RKO (cell line): ENCODE measurements at regions not wholly inside any gene's neighbourhood (a gene's known extent, or its start where the extent isn't known, plus 50 kb on each side); places are given as distances from the start of the nearest gene placed in this dataset.

ENCODE experiments used
- DNase-seq: peaks from one replicate; pipeline ENCODE4 v3.0.0-alpha.2; 2016; ENCODE audit warnings: low spot score

DNA sequence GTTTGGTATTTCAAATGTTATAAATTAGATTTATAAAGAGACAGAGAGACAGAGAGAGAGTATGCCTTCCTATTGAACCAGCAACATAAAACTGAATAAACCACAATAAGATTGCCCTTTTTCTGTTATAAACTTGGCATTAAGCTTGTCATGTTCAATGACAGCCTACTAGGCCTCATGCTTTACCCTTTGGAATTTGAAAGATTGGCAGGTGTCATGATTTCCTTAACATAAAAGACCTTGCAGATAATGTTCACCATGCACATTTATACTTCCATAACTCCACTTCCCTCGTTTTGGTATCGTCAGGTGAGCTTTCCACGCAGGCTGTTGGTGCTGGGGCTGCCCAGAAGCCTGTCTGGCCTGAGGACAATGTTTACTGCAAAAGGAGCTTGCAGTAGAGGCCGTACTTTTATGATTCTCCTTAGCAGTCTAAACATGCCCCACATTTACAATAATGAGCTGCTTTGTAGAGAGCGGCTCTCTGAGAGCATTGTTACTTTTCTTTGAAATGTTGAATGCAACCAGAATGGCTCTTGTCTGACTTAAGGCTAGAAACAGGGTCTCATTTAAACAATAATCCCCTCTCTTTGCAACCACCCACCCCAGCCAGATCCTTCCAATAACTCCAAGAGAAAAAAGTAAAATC lies 379.1 kb upstream of the ATP5MC3 start:
- no peak for DNase-seq

DNA sequence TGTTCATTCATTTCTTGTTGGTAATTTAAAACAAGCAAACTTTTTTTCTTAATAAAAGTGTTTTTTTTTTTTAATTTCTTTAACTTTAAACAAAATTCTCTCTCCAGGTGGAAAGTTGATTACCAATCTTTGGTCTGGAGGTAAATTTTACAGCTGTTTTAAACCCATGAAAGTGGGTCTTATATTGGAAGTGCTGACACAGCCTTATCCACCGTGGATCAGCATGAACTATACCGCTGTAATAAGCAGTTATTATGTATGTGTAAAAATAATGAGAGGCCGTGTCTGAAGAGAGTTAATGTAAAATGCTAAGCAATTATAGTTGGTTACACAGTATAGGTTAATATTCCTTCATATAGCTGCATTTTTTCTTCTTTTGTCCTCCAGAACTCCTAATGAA lies 378.1 kb upstream of the ATP5MC3 start:
- no peak for DNase-seq

DNA sequence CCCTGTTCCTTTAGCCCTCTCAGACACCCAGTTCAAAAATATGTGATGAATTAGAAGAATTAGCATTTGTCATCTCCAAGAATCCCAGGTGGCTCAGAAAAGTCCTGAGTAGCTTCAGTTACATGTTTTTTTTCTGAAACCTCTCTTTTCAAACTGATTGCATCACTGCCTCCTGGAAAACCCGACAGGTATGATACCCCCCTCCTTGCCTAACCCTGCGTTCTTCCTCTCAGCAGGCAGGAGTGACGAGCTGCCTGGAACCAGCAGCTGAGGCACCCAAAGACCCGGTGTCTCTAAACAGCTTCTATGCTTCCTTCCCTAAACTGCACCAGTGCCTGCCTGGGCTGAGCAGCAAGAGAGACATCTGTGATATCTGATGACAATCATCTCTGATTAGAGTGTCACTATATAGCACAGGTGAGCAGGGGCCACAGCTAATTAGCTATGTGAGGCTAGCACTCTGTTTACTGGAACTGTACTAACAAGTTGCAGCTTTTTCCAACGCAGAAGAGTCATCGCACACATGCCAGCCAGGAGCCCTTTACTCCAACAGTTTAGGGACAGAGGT lies 376.4 kb upstream of the ATP5MC3 start:
- DNase-seq: no peak

DNA sequence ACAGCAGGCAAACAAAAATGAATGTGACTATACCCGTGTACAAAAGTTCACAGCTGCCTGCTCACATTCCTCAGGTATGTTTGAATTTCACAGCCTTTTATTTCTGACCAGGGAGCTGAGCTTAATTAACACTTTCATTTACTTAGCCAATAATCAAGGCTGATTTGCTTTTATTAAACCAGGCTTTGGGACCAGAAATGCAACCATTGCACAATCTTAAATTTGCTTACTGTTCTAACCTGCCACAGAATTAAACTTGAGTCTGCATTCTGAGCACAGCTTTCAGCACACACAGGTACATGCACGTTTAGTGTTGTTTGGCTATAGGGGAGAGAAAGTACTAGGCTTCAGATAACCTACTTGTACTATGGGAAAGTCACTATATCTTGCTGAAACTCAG lies 372.4 kb upstream of the ATP5MC3 start:
- DNase-seq: no peak

DNA sequence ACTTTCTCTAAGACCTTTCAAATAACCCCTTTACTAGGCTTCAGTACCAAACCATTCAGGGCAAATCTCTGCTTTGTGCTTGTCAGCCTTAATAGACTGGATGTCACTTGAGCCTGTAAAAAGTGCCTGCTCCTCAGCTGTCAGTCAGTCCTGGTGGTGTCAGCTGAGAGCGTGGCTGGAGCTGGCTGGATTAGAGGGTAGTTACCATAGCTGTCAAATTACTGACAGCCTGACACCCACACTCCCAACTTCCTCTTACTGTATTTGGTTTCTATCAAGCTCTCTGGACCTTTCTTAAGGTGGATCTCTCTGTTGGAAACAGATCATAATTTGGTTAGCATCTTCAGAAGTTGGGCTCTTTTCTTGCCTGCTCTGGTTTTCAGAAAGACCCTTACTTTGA lies 371.4 kb upstream of the ATP5MC3 start:
- no peak for DNase-seq

DNA sequence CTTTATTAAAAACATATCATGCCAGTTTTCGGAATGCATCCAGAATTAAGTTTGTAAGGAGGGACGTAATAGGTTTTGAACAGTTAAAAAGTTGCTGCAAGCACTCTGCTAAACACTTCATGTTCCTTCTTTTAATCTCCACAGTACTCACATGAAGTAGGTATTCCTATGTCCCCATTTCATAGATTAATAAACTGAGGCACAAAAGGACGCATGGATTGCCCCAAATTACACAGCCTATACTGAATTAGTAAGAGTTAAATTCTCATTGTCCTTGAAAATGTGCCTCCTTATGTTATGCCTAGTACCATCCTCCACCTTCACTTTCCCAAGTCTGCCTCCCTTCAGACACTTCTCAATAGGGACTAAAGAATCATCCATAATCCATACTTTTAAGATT lies 358.9 kb upstream of the ATP5MC3 start:
- DNase-seq: no peak

DNA sequence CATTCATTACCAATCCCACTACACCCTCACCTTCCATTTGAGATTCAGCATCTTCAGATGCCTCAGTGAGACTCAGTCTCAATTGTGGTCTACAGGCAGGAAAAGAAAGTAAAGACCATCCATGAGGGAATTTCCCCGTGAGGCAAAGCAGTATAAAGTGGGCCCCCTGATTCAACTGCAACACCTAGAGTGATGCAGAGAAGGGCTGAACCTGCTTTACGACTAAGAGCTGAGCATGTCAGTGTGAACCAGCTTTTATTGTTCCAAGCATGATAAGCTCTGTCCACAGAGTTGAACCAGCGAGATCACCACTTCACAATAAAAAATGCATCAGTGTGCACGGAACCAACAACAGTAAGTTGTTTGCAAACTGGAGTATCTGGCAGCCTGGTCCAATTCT lies 357.6 kb upstream of the ATP5MC3 start:
- DNase-seq: no peak

DNA sequence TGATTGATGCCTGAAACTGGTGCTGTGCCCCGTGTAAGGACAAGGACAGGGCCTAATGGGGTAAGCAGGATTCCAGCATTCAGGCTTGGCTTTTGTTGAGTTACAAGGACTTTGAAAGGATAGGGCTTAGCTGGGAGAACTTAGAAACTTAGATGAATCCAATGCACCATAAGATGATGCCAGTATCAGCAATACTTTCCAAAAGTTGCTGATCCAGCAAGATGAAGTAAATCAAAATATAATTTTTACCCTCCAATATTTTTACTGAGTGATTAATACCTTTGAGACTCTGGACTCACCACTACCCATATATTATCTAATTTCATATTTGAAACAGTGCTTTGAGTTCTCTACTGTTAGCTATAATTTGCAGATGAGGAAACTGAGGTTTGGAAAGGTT lies 354.5 kb upstream of the ATP5MC3 start:
- no peak for DNase-seq

DNA sequence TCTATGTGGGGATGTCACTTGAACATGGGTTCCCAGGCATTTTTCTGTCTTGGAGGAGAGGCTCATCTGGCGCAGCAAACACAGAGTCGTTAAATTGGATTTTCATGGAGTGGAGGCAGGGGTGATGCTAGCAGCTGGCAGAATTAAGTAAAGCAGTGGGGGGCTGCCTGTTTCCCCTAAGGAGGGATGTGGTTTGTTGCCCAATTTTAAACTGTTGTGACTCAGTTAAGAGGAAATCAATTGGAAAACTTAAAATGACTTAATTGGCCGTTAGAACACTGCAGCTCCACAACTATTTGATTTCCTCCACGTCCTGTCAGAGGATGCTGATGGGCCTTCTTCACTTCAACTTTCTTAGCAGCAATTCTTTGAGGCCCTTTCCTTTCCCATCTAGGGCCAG lies 354.1 kb upstream of the ATP5MC3 start:
- no peak for DNase-seq

DNA sequence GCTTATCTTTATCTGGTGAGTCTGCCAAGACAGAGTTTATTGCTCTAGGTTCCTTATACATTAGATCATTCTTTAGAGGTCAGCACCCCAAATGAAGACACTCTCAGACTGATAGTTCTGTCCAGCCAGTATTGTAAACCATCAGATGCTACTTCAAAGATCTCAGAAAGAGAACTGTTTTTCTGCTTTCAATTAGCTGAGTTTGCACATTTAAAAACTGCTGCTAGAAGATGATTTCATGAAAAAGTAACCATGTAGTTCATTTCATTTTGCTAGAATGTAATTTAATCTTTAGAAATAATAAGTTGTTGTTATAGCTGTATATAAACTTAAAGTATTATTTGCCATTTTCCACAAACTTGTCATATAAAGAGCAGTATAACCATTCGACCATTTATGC lies 344.5 kb upstream of the ATP5MC3 start:
- DNase-seq: no peak

DNA sequence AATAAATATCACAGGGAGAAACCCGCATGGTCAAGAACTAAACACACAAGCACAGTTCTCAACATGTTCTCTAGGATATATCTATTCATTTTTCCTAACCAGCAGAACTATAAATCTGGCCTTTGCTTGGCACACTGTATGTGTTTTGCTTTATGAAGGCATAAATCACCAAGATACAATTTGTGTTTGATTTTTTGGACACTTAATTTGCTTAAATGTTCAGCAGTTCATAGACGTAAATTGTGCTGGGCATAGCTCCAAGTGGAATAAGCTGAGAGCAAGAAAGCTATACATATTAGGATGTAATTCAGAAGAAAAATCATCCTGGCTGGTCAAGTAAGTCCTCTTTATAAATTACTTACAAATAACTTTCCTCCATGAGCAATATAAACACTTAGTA lies 341.5 kb upstream of the ATP5MC3 start:
- no peak for DNase-seq

DNA sequence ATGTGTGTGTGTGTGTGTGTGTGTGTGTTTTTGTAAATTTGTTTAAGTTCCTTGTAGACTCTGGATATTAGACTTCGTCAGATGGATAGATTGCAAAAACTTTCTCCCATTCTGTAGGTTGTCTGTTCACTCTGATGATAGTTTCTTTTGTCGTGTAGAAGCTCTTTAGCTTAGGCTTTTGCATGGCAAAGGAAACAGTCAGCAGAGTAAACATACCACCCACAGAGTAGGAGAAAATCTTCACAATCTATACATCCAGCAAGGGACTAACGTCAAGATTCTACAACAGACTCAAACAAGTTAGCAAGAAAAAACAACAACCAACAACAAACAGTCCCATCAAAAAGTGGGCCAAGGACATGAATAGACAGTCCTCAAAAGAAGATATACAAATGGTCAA lies 336.7 kb upstream of the ATP5MC3 start:
- DNase-seq: no peak

DNA sequence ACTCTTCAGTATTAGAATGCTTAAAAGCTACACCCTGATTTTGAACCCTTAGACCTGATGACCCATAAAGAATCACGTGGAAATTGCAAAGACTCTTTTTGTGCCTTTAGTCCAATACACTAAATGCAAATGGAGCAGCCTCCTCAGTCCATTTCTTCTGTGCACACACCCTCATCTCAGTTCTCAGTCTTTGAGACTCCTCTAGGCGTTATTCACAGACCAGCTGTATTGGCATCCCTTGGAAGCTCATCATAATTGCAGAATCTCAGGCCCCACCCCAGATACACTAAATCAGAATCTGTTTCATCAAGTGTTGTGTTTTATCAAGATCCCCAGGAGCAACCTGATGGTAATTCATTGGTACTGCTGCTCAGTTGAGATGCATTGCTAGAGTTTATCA lies 335.0 kb upstream of the ATP5MC3 start:
- DNase-seq: no peak

DNA sequence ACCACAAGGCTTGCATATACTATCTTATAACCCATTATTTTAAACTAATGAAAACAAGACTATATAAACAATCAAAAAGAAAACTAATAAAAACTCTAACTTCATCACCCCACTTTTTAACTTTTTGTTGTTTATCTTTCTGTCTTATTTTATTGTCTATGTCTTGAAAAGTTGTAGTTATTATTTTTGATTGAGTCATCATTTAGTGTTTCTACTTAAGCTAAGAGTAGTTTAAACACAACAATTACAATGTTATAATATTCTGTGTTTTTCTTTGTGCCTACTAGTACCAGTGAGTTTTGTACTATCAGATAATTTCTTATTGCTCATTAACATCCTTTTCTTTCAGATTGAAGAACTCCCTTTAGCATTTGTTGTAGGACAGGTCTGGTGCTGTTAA lies 318.7 kb upstream of the ATP5MC3 start:
- no peak for DNase-seq

DNA sequence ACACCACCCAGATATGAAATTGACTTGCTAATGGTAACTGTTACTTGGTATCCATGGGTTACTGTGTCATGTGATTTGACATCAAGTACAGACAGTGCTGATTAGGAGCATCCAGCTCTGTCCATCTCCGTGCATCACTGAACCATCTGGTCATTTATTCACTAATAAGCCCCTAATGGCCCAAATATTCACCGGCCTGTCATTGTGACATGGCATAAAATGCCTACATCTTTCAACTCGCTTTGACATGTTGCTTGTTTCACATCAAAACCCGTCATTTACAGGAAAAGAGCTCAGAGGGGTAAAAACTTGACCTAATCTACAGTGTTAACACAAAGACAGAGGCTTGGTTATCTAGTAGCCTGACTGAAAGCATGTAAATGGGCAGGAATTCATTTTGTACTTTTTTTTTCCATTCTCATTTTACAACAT lies 308.9 kb upstream of the ATP5MC3 start:
- DNase-seq: no peak

DNA sequence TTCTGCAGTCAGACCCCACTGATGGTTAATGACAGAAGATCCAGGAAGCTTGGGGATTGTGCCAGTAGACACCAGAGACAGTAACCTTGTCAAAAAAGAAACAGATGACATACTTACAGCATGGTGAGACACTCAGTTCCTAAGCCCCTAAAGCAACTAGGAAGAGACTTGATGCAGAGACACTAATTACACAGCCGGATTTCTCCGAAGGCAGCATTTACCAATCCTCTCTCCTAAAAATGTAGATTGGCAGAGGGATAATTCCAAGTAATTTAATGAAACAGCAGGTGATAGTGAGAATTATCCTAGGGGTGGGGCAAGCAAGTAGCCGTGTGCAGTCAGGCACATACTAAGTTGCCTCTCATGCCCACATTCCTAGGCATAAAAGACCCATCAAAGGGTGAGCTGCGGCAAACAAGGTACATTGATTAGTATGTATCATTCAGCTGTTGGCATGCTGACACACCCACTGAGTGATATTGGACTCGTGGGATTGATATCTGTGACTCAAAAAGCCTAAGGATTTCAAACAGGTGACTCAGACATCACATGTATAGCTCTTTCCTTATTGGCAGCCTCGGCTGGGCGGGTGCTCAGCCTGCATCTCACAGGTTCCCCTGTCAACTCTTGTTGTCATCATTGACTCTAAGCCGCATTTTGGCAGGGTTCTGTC lies 296.7 kb upstream of the ATP5MC3 start:
- DNase-seq: peak; percentile 45

DNA sequence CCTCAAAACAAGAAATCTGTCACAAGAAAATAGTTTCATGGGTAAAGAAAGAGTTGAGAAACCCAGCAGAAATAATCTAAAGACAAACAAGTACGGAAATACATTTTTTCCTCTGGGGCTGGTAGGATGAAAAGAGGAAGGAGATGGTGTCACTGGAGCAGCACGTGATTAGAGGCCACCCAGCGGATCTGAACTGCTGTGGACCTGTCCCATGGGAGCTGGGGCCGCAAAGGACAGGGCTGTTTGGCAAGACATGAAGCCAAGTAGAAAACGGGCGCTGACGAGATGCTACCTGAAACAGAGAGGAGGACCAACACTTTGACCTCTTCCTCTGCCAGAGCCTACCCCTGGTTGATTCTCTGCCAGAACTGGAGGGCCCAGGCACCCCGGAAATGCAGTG lies 295.4 kb upstream of the ATP5MC3 start:
- DNase-seq: no peak

DNA sequence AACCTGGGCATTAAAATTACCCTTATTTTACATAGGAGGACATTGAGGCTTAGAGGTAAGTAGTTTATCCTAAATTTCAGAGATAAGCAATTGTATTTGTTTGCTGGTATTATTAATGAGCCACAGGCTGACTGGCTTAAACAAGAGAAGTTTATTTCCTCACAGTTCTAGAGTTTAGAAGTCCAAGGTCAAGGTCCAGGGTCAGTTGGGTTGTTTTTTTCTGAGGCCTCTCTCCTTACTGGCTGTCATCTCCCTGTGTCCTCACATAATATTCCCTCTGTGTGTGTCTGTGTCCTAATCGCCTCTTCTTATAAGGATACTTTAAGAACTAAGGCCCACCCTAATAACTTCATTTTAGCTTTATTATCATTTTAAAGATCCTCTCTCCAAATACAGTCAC lies 294.9 kb upstream of the ATP5MC3 start:
- DNase-seq: no peak

DNA sequence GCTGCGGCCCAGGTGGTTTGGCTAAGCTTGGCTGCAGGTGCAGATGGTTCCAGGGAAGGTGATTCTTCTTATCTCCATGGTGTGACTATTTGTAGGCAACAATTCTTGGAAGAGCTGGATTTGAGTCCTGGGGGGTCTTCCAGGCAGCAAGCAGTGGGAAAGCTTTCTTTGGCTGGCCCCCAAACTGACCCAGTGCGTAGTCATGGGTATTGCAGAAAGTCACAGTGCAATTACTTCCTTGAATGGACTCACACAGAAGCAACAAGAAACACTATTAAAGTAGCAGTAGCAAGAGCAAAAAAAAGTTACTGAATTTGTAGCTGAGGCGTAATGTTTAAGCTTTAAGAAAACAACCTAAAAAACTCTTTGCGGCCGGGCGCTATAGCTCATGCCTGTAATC lies 293.6 kb upstream of the ATP5MC3 start:
- no peak for DNase-seq

DNA sequence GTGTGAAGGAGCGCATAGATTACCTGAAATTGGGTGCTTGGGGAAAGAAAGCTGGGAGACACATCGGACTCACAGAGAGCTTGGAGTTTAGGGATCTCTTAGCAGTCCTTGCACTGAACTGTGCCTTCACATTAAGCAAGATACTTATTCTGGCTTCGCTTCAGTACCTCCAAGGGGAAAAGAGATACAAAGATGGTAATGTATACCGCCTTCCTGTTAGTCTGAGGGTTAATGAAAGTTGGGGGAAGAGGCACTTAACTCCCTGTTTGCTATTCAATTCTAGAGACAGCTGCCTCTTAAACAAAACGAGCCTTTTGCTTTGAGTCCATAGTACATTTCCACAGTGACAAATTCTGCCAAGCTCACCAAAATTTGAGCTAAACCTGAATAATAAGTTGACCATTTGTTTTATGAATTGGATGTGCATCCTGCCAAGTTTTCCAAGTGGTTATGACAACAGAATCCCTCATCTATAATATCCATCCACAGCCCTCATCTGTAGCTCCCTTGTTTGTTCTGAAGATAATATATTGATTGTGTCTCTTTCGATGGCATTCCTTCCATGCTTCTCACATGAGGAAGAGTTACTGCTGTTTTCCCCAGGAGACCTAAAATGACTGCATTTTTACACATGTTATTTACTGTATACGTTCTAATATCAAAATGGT lies 287.1 kb upstream of the ATP5MC3 start:
- no peak for DNase-seq

DNA sequence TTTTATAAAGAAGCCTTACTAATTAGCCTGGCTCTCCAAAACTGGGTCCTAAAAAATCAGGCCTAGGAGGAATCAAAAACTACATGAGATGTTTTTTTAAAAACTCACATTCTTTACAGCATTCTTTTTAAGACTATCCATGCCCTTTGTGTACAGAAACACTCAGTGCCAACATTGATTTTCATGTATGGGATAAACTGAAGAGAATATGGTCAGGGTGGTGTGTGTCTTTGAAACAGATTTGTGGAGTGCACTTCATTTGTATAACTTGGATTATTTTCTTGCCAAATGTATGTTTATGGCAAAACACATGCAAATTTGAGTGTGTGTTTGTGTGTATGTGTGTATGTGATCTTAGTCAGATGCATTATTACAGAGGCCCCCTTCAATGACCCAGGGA lies 283.6 kb upstream of the ATP5MC3 start:
- no peak for DNase-seq

DNA sequence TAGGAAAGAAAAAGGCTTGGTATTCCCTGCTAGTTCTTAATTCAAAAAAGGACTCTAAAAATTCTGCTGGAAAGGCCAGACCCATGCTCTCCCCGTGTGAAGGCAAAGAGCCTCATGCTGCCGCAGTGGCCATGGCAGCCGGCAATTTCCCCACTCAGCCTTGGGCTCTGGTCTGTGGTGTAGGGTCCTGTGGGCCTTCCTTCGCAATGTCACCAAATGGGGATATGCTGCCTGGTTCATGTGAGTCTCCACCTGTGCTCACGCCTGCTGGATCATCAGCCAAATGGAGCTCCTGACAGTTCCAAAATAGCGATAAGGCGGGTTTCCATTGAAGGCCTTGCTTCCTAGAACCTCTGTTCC lies 282.8 kb upstream of the ATP5MC3 start:
- no peak for DNase-seq

DNA sequence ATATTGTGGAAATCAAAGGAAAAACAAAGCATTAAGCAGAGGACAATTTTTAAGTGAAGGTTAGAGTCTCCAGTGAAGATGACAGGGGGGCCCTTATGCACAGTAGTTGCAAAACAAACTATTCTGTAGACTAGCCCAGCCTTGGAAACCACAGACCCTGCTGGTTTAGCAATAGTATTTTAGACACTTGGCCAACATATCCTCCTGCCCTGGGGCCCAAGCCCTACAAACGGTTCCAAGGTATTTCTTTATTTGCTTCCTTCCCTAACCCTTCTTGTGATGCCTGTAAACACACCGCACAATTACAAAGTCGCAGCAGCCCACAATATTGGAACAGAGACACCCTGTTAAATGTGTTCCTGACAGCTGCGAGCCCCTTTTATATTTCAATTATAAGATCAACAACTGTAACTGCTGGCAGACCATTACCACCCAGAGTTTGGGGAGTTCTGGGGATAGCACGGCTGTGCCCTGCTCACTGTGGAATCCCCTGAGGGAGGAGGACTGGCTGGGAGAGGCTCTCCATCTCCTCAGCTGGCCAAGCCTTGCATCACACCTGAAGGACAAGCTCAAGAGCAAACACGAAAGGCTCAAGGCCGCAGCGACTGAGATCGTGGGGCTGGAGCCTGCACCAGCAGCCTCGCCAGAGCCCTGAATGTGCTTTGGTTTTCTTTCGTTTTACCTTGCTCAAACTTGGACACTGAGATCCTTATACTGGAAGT lies 282.2 kb upstream of the ATP5MC3 start:
- DNase-seq: no peak
